HepG2 (cell line): ENCODE measurements at regions not wholly inside any gene's neighbourhood (a gene's known extent, or its start where the extent isn't known, plus 50 kb on each side); places are given as distances from the start of the nearest gene placed in this dataset.

Source experiments
- ATAC-seq: fragments of 200-7000 bp; cut with Tn5 transposase; 3 replicates; pipeline ENCODE4 v1.9.1; 2020; ENCODE audit warnings: mild to moderate bottlenecking, moderate library complexity
- BruUV-seq: library from RNA; stranded (reverse); fragments of 400-500 nt; replicated peaks from 2 replicates; lab custom pipeline; 2021; lab: Mats Ljungman, UMichigan
- CTCF ChIA-PET: fragments of 300-600 bp; formaldehyde crosslinking; extraction: SDS; loops from one replicate; lab custom pipeline; 2021; ENCODE audit warnings: low total read pairs, inconsistent platforms, low intra/inter-chr PET ratio; lab: Yijun Ruan, JAX
- POLR2A ChIA-PET: fragments of 350-600 bp; sonication (Branson Sonifier 250); formaldehyde crosslinking; loops from one replicate; lab custom pipeline; 2020; ENCODE audit warnings: antibody characterized with exemption, inconsistent platforms; lab: Yijun Ruan, JAX
- DNase-seq: peaks from one replicate; pipeline ENCODE4 v3.0.0-alpha.2; 2015; ENCODE audit warnings: low spot score
- FAIRE-seq: peaks from 3 replicates; lab custom pipeline; 2011; peaks lifted over from hg19 to GRCh38; lab: Jason Lieb, UNC
- H2AFZ ChIP-seq: one replicate; pipeline ENCODE4 v1.6.1; 2011; ENCODE audit warnings: low read length, inconsistent platforms
- H3K27ac ChIP-seq: fragments of 300-600 bp; 3 replicates; pipeline ENCODE4 v1.8.0; 2011; ENCODE audit warnings: mixed run types, mild to moderate bottlenecking, mixed read lengths, low read length, inconsistent platforms; ENCODE audit not compliant: insufficient read depth; ENCODE audit errors: extremely low read length
- H3K27me3 ChIP-seq, 2 experiments: fragments of 200-600 bp in 1 of 2; 2 replicates in 1 of 2; 3 replicates in 1 of 2; pipeline versions ENCODE4 v1.6.0 to v1.8.0; 2011; ENCODE audit warnings: low read length in 2 of 2, mild to moderate bottlenecking in 2 of 2, moderate library complexity in 2 of 2, inconsistent platforms in 1 of 2; ENCODE audit not compliant: insufficient read depth in 2 of 2, control insufficient read depth in 1 of 2
- H3K36me3 ChIP-seq, 2 experiments: fragments of 200-600 bp in 1 of 2; replicated peaks in 1 of 2; 2 replicates in 1 of 2; 3 replicates in 1 of 2; pipeline versions ENCODE4 v1.5.1 to v1.8.0; 2011; ENCODE audit warnings: low read length in 2 of 2, inconsistent platforms in 1 of 2; ENCODE audit not compliant: insufficient read depth in 2 of 2, control insufficient read depth in 1 of 2
- H3K4me1 ChIP-seq: 2 replicates; pipeline ENCODE4 v1.5.1; 2012; ENCODE audit warnings: low read length, inconsistent platforms; ENCODE audit not compliant: insufficient read depth
- H3K4me2 ChIP-seq: 2 replicates; pipeline ENCODE4 v1.6.0; 2011; ENCODE audit warnings: low read depth, low read length, inconsistent platforms
- H3K4me3 ChIP-seq, 3 experiments: fragments of 200-600 bp in 1 of 3; sonication (generic), shearing (Covaris generic) in 1 of 3; replicated peaks in 1 of 3; 2 replicates each; pipeline ENCODE4 v1.5.1; 2011 to 2016; ENCODE audit warnings: low read length in 3 of 3, inconsistent platforms in 2 of 3, low read depth in 2 of 3, mild to moderate bottlenecking in 2 of 3, control low read depth in 1 of 3, mixed read lengths in 1 of 3; ENCODE audit not compliant: insufficient read depth in 1 of 3
- H3K79me2 ChIP-seq: one replicate; pipeline ENCODE4 v1.6.1; 2011; ENCODE audit warnings: low read length, inconsistent platforms; ENCODE audit not compliant: insufficient read depth
- H3K9ac ChIP-seq: 2 replicates; pipeline ENCODE4 v1.6.0; 2011; ENCODE audit warnings: mild to moderate bottlenecking, low read depth, low read length, inconsistent platforms; ENCODE audit not compliant: insufficient read depth
- H3K9me3 ChIP-seq: 2 replicates; pipeline ENCODE4 v1.5.1; 2012; ENCODE audit warnings: mild to moderate bottlenecking, low read length
- H4K20me1 ChIP-seq: 2 replicates; pipeline ENCODE4 v1.6.0; 2011; ENCODE audit warnings: inconsistent platforms, mild to moderate bottlenecking, low read length, moderate library complexity; ENCODE audit not compliant: insufficient read depth
- AKAP8 ChIP-seq: sonication (generic); formaldehyde crosslinking; IDR thresholded peaks from 2 replicates; pipeline ENCODE4 v1.5.1; 2020; ENCODE audit warnings: mild to moderate bottlenecking, missing genetic modification reagents
- CHD4 ChIP-seq: fragments of 200-600 bp; sonication (generic); IDR thresholded peaks from 2 replicates; pipeline ENCODE4 v1.7.0; 2017; ENCODE audit warnings: mild to moderate bottlenecking, low read length, borderline replicate concordance
- ESRRA ChIP-seq: sonication (generic); formaldehyde crosslinking; IDR thresholded peaks from 2 replicates; pipeline ENCODE4 v1.5.1; 2020; ENCODE audit warnings: mild to moderate bottlenecking, low read depth, missing genetic modification reagents
- FOXC1 ChIP-seq: sonication (generic); formaldehyde crosslinking; IDR thresholded peaks from 2 replicates; pipeline ENCODE4 v1.8.0; 2022; ENCODE audit warnings: mild to moderate bottlenecking, missing genetic modification reagents, borderline replicate concordance
- FOXM1 ChIP-seq: sonication (generic); formaldehyde crosslinking; IDR thresholded peaks from 2 replicates; pipeline ENCODE4 v1.5.0; 2020; ENCODE audit warnings: missing genetic modification reagents
- NR3C1 ChIP-seq: sonication (generic); formaldehyde crosslinking; IDR thresholded peaks from 2 replicates; pipeline ENCODE4 v1.4.0; 2020; ENCODE audit warnings: missing genetic modification reagents
- ZNF235 ChIP-seq: sonication (generic); formaldehyde crosslinking; IDR thresholded peaks from 2 replicates; pipeline ENCODE4 v1.8.1; 2023; ENCODE audit warnings: mild to moderate bottlenecking, missing genetic modification reagents, borderline replicate concordance
- ZNF343 ChIP-seq: sonication (generic); formaldehyde crosslinking; IDR thresholded peaks from 2 replicates; pipeline ENCODE4 v1.4.0; 2020; ENCODE audit warnings: mild to moderate bottlenecking, missing genetic modification reagents
- ZNF607 ChIP-seq: sonication (generic); formaldehyde crosslinking; IDR thresholded peaks from 2 replicates; pipeline ENCODE4 v1.5.1; 2020; ENCODE audit warnings: missing genetic modification reagents, mild to moderate bottlenecking, borderline replicate concordance
- ZSCAN21 ChIP-seq: sonication (generic); formaldehyde crosslinking; IDR thresholded peaks from 2 replicates; pipeline ENCODE4 v1.8.0; 2022; ENCODE audit warnings: mild to moderate bottlenecking, missing genetic modification reagents, moderate library complexity, borderline replicate concordance
- ZSCAN9 ChIP-seq: IDR thresholded peaks from 2 replicates; pipeline ENCODE4 v1.6.1; 2016; ENCODE audit warnings: borderline replicate concordance
- WGBS: methylation state at CpG from one replicate; pipeline ENCODE4 v1.1.6; 2017; ENCODE audit warnings: low lambda C conversion rate; 5-methylcytosine and 5-hydroxymethylcytosine counted together
- in situ Hi-C: cut with HindIII; loops from 2 replicates; pipeline ENCODE4 v1.10.0; 2017; ENCODE audit warnings: low pct_unique_long_range_greater_than_20kb; ENCODE audit not compliant: extremely low pct_ligation_motif_present
- intact Hi-C: fragments of 100-400 bp; cut with micrococcal nuclease; formaldehyde crosslinking; loops from one replicate; pipeline ENCODE4 v1.10.0; 2022; ENCODE audit not compliant: unreplicated experiment
- TF ChIP-seq, protein P1 (sequence below): sonication (generic); formaldehyde crosslinking; IDR thresholded peaks from 2 replicates; pipeline ENCODE4 v1.9.0; 2021; ENCODE audit warnings: missing genetic modification reagents, borderline replicate concordance
- TF ChIP-seq, protein P2 (sequence below): sonication (generic); formaldehyde crosslinking; IDR thresholded peaks from 2 replicates; pipeline ENCODE4 v1.5.1; 2020; ENCODE audit warnings: mild to moderate bottlenecking, missing genetic modification reagents, borderline replicate concordance

DNA sequence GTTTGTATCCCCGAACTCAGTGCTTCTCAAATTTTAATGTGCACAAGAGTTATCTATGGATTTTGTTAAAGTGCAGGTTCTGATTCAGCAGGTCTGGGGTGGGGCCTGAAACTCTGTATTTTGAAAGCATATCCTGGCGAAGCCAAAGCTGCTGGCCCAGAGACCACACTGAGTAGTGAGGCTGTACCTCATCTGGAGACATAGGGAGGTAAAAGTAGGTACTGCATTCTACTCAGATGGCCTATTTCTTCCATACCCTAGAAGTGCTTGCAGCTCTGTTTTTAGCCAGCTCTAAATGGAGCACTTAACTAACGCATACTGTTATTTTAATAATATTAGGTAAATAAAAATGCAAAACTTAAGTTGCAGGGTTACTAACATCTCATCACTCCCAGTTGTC lies 206.2 kb upstream of the PRNP start:
- H3K9ac ChIP-seq: no peak overlapping the region
- POLR2A ChIA-PET: no interaction called here
- FAIRE-seq (no peak), DNase-seq (no peak)
- CTCF ChIA-PET: no interaction called here
- 1% methylated on average over 3 of the region's 3 CpGs for WGBS
- no peaks in the 10 kb centered on the region for H3K9me3 ChIP-seq
- no peak overlapping the region for H3K4me2 ChIP-seq
- intact Hi-C loops: no loop called here
- no TSS peak for BruUV-seq
- no peaks in the 10 kb centered on the region for H3K36me3 ChIP-seq
- no peaks in the 10 kb centered on the region for H4K20me1 ChIP-seq
- no peaks in the 10 kb centered on the region for H3K79me2 ChIP-seq
- no peak for TF ChIP-seq CHD4
- TF ChIP-seq AKAP8 (CRISPR knock-in tag): no peak
- TF ChIP-seq FOXM1: no peak
- no peak for TF ChIP-seq ESRRA
- no peak for TF ChIP-seq FOXC1 (CRISPR knock-in tag)
- no peak for TF ChIP-seq NR3C1 (CRISPR knock-in tag)
- no peak for TF ChIP-seq ZSCAN21 (CRISPR knock-in tag)
- TF ChIP-seq, protein P1, sequence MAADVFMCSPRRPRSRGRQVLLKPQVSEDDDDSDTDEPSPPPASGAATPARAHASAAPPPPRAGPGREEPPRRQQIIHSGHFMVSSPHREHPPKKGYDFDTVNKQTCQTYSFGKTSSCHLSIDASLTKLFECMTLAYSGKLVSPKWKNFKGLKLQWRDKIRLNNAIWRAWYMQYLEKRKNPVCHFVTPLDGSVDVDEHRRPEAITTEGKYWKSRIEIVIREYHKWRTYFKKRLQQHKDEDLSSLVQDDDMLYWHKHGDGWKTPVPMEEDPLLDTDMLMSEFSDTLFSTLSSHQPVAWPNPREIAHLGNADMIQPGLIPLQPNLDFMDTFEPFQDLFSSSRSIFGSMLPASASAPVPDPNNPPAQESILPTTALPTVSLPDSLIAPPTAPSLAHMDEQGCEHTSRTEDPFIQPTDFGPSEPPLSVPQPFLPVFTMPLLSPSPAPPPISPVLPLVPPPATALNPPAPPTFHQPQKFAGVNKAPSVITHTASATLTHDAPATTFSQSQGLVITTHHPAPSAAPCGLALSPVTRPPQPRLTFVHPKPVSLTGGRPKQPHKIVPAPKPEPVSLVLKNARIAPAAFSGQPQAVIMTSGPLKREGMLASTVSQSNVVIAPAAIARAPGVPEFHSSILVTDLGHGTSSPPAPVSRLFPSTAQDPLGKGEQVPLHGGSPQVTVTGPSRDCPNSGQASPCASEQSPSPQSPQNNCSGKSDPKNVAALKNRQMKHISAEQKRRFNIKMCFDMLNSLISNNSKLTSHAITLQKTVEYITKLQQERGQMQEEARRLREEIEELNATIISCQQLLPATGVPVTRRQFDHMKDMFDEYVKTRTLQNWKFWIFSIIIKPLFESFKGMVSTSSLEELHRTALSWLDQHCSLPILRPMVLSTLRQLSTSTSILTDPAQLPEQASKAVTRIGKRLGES (CRISPR knock-in tag): no peak
- TF ChIP-seq ZNF607 (CRISPR knock-in tag): no peak
- no peak for TF ChIP-seq ZNF343 (CRISPR knock-in tag)
- TF ChIP-seq ZNF235 (CRISPR knock-in tag): no peak
- no peak for TF ChIP-seq ZSCAN9 (CRISPR knock-in tag)
- TF ChIP-seq, protein P2, sequence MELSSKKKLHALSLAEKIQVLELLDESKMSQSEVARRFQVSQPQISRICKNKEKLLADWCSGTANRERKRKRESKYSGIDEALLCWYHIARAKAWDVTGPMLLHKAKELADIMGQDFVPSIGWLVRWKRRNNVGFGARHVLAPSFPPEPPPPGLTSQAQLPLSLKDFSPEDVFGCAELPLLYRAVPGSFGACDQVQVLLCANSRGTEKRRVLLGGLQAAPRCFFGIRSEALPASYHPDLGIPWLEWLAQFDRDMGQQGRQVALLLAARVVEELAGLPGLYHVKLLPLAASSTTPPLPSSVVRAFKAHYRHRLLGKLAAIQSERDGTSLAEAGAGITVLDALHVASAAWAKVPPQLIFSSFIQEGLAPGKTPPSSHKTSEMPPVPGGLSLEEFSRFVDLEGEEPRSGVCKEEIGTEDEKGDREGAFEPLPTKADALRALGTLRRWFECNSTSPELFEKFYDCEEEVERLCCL (CRISPR knock-in tag): no peak
- TF ChIP-seq, all 625 proteins: peak for 0
- H2AFZ ChIP-seq: no peak overlapping the region
- no peak overlapping the region for H3K4me3 ChIP-seq
- peak; percentile 42; the same call in 1 of the 3 replicates for ATAC-seq
- H3K4me1 ChIP-seq: no peaks in the 10 kb centered on the region
- in situ Hi-C loops: no loop called here
- peaks cover 0 to 7% of the 10 kb centered on the region in 2 experiments; a peak in 1 of 5 replicates for H3K27me3 ChIP-seq
- H3K27ac ChIP-seq: no peak overlapping the region
